BJ (cell line): ENCODE measurements at regions not wholly inside any gene's neighbourhood (a gene's known extent, or its start where the extent isn't known, plus 50 kb on each side); places are given as distances from the start of the nearest gene placed in this dataset.

Experiments used
- CTCF ChIA-PET: fragments of 350-600 bp; formaldehyde crosslinking; extraction: SDS; loops from one replicate; lab custom pipeline; 2021; ENCODE audit warnings: antibody characterized with exemption, inconsistent platforms; lab: Yijun Ruan, JAX
- POLR2A ChIA-PET: fragments of 300-600 bp; sonication (Branson Sonifier 250); formaldehyde crosslinking; extraction: SDS; loops from one replicate; lab custom pipeline; 2021; ENCODE audit warnings: antibody characterized with exemption; lab: Charles Lee
- DNase-seq: peaks from one replicate; pipeline ENCODE4 v3.0.0-alpha.2; 2011; ENCODE audit warnings: low read depth
- H3K27me3 ChIP-seq: 2 replicates; pipeline ENCODE4 v1.6.0; 2011; ENCODE audit warnings: low read length; ENCODE audit not compliant: control insufficient read depth, insufficient read depth
- H3K36me3 ChIP-seq: 2 replicates; pipeline ENCODE4 v1.5.1; 2011; ENCODE audit warnings: low read length; ENCODE audit not compliant: control insufficient read depth, insufficient read depth
- H3K4me3 ChIP-seq: 2 replicates; pipeline ENCODE4 v1.5.1; 2011; ENCODE audit warnings: low read depth, mild to moderate bottlenecking, control low read depth, low read length
- CTCF ChIP-seq: IDR thresholded peaks from 2 replicates; pipeline ENCODE4 v1.5.1; 2011; ENCODE audit warnings: low read depth, mild to moderate bottlenecking, control low read depth, inconsistent platforms, low read length, moderate library complexity; ENCODE audit not compliant: insufficient read depth

- Histone ChIP-seq H3K4me3 (no peak overlapping the region), H3K36me3 (no peaks in the 10 kb centered on the region), H3K27me3 (no peaks in the 10 kb centered on the region)
- ChIA-PET CTCF (no interaction called here), POLR2A (no interaction called here)
- no peak for DNase-seq
- no peak for TF ChIP-seq CTCF
Measured at GRCh38 chr2:211062297-211062612, 505.9 kb downstream of the CPS1 start.

GRCh38 chr2:211067029-211067428, 510.6 kb downstream of the CPS1 start:
- POLR2A ChIA-PET = no interaction called here
- no peak overlapping the region for H3K4me3 ChIP-seq
- DNase-seq = no peak
- TF ChIP-seq CTCF = no peak
- CTCF ChIA-PET = no interaction called here
- no peaks in the 10 kb centered on the region for H3K27me3 ChIP-seq
- H3K36me3 ChIP-seq = no peaks in the 10 kb centered on the region

GRCh38 chr2:211068108-211068780, 511.8 kb downstream of the CPS1 start:
- Histone ChIP-seq H3K27me3 (no peaks in the 10 kb centered on the region), H3K36me3 (no peaks in the 10 kb centered on the region), H3K4me3 (no peak overlapping the region)
- no peak for DNase-seq
- TF ChIP-seq CTCF = no peak
- CTCF ChIA-PET = no interaction called here
- POLR2A ChIA-PET = no interaction called here

- POLR2A ChIA-PET = no interaction called here
- no peak overlapping the region for H3K4me3 ChIP-seq
- no peaks in the 10 kb centered on the region for H3K36me3 ChIP-seq
- CTCF ChIA-PET = no interaction called here
- no peak for DNase-seq
- no peaks in the 10 kb centered on the region for H3K27me3 ChIP-seq
- no peak for TF ChIP-seq CTCF
Measured at GRCh38 chr2:211070547-211070946, 514.1 kb downstream of the CPS1 start.

- H3K4me3 ChIP-seq = no peak overlapping the region
- no peaks in the 10 kb centered on the region for H3K27me3 ChIP-seq
- no peak for DNase-seq
- no peaks in the 10 kb centered on the region for H3K36me3 ChIP-seq
- TF ChIP-seq CTCF = no peak
- POLR2A ChIA-PET = no interaction called here
- CTCF ChIA-PET = interaction anchor here (0.8 kb wide), 1 partner anchor 965 kb away, joined by 3 read pairs; no protein-coding TSS in a partner anchor
Measured at GRCh38 chr2:211077216-211077767, 520.9 kb downstream of the CPS1 start.
